ENCODE measurements at regions not wholly inside any gene's neighbourhood (a gene's known extent, or its start where the extent isn't known, plus 50 kb on each side); places are given as distances from the start of the nearest gene placed in this dataset.

- H3K9me3 ChIP-seq (ENCODE audit: control insufficient read depth, insufficient read depth, low read depth, low read length), result no peaks in the 10 kb centered on the region
- H3K4me1 ChIP-seq (ENCODE audit: control insufficient read depth, insufficient read depth, low read length), result no peaks in the 10 kb centered on the region
- ChIA-PET CTCF (interaction anchor here (0.5 to 1.4 kb wide), 15 partner anchors 10 to 1616 kb away, joined by 3 to 7 read pairs (median 3); no protein-coding TSS in a partner anchor), POLR2A (no interaction called here)
- H3K36me3 ChIP-seq (ENCODE audit: control insufficient read depth in 2 of 2, insufficient read depth in 1 of 2, low read length in 2 of 2), result no peaks in the 10 kb centered on the region
- no peak overlapping the region for H3K27ac ChIP-seq (ENCODE audit: extremely low read depth, low read depth, low read length)
- no peak for TF ChIP-seq ZNF354C (tag by site-specific recombination; IDR thresholded peaks at IDR 0.05; ENCODE audit: borderline replicate concordance, low read depth)
- no peak for TF ChIP-seq KLF7 (tag by site-specific recombination; IDR thresholded peaks at IDR 0.05; ENCODE audit: borderline replicate concordance)
- no peak for TF ChIP-seq ZSCAN5A (tag by site-specific recombination; IDR thresholded peaks at IDR 0.05)
- peak; percentile 73 for TF ChIP-seq ZNF362 (tag by site-specific recombination; IDR thresholded peaks at IDR 0.05)
- TF ChIP-seq ZNF768 (tag by site-specific recombination; IDR thresholded peaks at IDR 0.05), result no peak
- TF ChIP-seq GLIS1 (tag by site-specific recombination; IDR thresholded peaks at IDR 0.05), result 0 out of 2 replicates have a peak, but pooled peaks have one; percentile 7
- TF ChIP-seq CTCF (tag by site-specific recombination; IDR thresholded peaks at IDR 0.05), result 0 out of 2 replicates have a peak, but pooled peaks have one; percentile 15
- TF ChIP-seq ZNF157 (tag by site-specific recombination; IDR thresholded peaks at IDR 0.05), result no peak
- no peak for TF ChIP-seq ZNF211 (tag by site-specific recombination; IDR thresholded peaks at IDR 0.05; ENCODE audit: low read depth)
- TF ChIP-seq ZNF830 (tag by site-specific recombination; IDR thresholded peaks at IDR 0.05; ENCODE audit: low read depth), result no peak
- TF ChIP-seq EGR2 (tag by site-specific recombination; IDR thresholded peaks at IDR 0.05; ENCODE audit: low read depth), result peak; percentile 18; the same call in 1 of the 2 replicates
- TF ChIP-seq ZNF791 (tag by site-specific recombination; IDR thresholded peaks at IDR 0.05), result no peak
- no peak for TF ChIP-seq ZNF76 (tag by site-specific recombination; IDR thresholded peaks at IDR 0.05; ENCODE audit: borderline replicate concordance, low read depth)
- no peak for TF ChIP-seq ZNF292 (tag by site-specific recombination; IDR thresholded peaks at IDR 0.05; ENCODE audit: borderline replicate concordance, low read depth)
- TF ChIP-seq ZNF24 (tag by site-specific recombination; IDR thresholded peaks at IDR 0.05), result no peak
- no peak for TF ChIP-seq ZXDB (tag by site-specific recombination; IDR thresholded peaks at IDR 0.05)
- no peak for TF ChIP-seq ZBTB17 (tag by site-specific recombination; IDR thresholded peaks at IDR 0.05)
- no peak for TF ChIP-seq ZNF548 (tag by site-specific recombination; IDR thresholded peaks at IDR 0.05)
- no peak for TF ChIP-seq ZNF600 (tag by site-specific recombination; IDR thresholded peaks at IDR 0.05)
- TF ChIP-seq ZNF416 (tag by site-specific recombination; IDR thresholded peaks at IDR 0.05), result no peak
- TF ChIP-seq MZF1 (tag by site-specific recombination; IDR thresholded peaks at IDR 0.05; ENCODE audit: borderline replicate concordance), result no peak
- TF ChIP-seq ZBTB44 (tag by site-specific recombination; IDR thresholded peaks at IDR 0.05), result no peak
- no peak for TF ChIP-seq SALL2 (tag by site-specific recombination; IDR thresholded peaks at IDR 0.05; ENCODE audit: borderline replicate concordance)
- TF ChIP-seq ZNF488 (tag by site-specific recombination; IDR thresholded peaks at IDR 0.05), result no peak
- TF ChIP-seq ZNF350 (tag by site-specific recombination; IDR thresholded peaks at IDR 0.05), result no peak
- no peak for TF ChIP-seq ZBTB8A (tag by site-specific recombination; IDR thresholded peaks at IDR 0.05)
- TF ChIP-seq ZNF664 (tag by site-specific recombination; IDR thresholded peaks at IDR 0.05), result no peak
- peak; percentile 77 for TF ChIP-seq ZNF654 (tag by site-specific recombination; IDR thresholded peaks at IDR 0.05; ENCODE audit: low read depth)
- H3K4me3 ChIP-seq (ENCODE audit: low read depth, low read length), result peak overlapping the region; percentile 22
Measured at GRCh38 chr7:67484244-67484751, 487.7 kb downstream of the TYW1 start.

Measured in HEK293 (cell line).